ENCODE measurements at regions not wholly inside any gene's neighbourhood (a gene's known extent, or its start where the extent isn't known, plus 50 kb on each side); places are given as distances from the start of the nearest gene placed in this dataset.

- peaks cover 24% of the 10 kb centered on the region for H3K9me3 Mint-ChIP-seq
- no peaks in the 10 kb centered on the region for H3K4me1 ChIP-seq (ENCODE audit: insufficient read depth)
- no peak overlapping the region for H3K4me3 ChIP-seq
- no peaks in the 10 kb centered on the region for H3K36me3 ChIP-seq (ENCODE audit: insufficient read depth)
- H3K36me3 Mint-ChIP-seq (ENCODE audit: low read depth): peaks cover 15% of the 10 kb centered on the region; the same call in 1 of the 3 replicates
- H3K27ac Mint-ChIP-seq: no peak overlapping the region
- H2AFZ ChIP-seq: no peak overlapping the region
- H3K9me2 ChIP-seq (ENCODE audit: insufficient read depth): 0 out of 2 replicates have a peak, but pooled peaks cover 3% of the 10 kb centered on the region
- no peaks in the 10 kb centered on the region for H3K27me3 Mint-ChIP-seq (ENCODE audit: insufficient read depth, low read depth, poor library complexity)
- H3K4me1 Mint-ChIP-seq: no peaks in the 10 kb centered on the region
- no peak overlapping the region for H3K4me2 ChIP-seq
- no peak for DNase-seq (ENCODE audit: low spot score)
- ATAC-seq: no peak
- H3K4me3 Mint-ChIP-seq: no peak overlapping the region
- H3F3A ChIP-seq (replicated peaks; ENCODE audit: low read depth): no peaks in the 10 kb centered on the region
- H3K27ac ChIP-seq (ENCODE audit: low read depth): no peak overlapping the region
- no peak for TF ChIP-seq EZH2 (IDR thresholded peaks at IDR 0.05; ENCODE audit: low read depth, unreplicated experiment)
- TF ChIP-seq EZH2phosphoT487 (IDR thresholded peaks at IDR 0.05; ENCODE audit: unreplicated experiment): no peak
- no peak for TF ChIP-seq CTCF (conservative IDR thresholded peaks at IDR 0.05; ENCODE audit: low read depth in 2 of 2)
- no peak for TF ChIP-seq ZNF462 (CRISPR knock-in tag; IDR thresholded peaks at IDR 0.05)
- TF ChIP-seq ZNF331 (CRISPR knock-in tag; IDR thresholded peaks at IDR 0.05; ENCODE audit: low read depth): no peak
- TF ChIP-seq ZNF114 (CRISPR knock-in tag; IDR thresholded peaks at IDR 0.05): no peak
- no peak for TF ChIP-seq ETS1 (IDR thresholded peaks at IDR 0.05)
- TF ChIP-seq JUNB (IDR thresholded peaks at IDR 0.05; ENCODE audit: unreplicated experiment): no peak
- TF ChIP-seq POLR2AphosphoS5 (IDR thresholded peaks at IDR 0.05; ENCODE audit: low read depth): no peak
- TF ChIP-seq REST (IDR thresholded peaks at IDR 0.05; ENCODE audit: unreplicated experiment): no peak
- no peak for TF ChIP-seq CREB1 (CRISPR knock-in tag; IDR thresholded peaks at IDR 0.05; ENCODE audit: low read depth)
- TF ChIP-seq NANOG (IDR thresholded peaks at IDR 0.05; ENCODE audit: borderline replicate concordance): no peak
- no peak for TF ChIP-seq STAT1 (IDR thresholded peaks at IDR 0.05; ENCODE audit: unreplicated experiment)
- H3K27me3 ChIP-seq (ENCODE audit: insufficient read depth): no peaks in the 10 kb centered on the region
- H3K79me2 ChIP-seq (replicated peaks; ENCODE audit: insufficient read depth): no peaks in the 10 kb centered on the region
- H4K20me1 ChIP-seq (replicated peaks; ENCODE audit: insufficient read depth): no peaks in the 10 kb centered on the region
Measured at GRCh38 chr16:54856871-54857270, 73.8 kb upstream of the IRX5 start.
